ENCODE measurements at regions not wholly inside any gene's neighbourhood (a gene's known extent, or its start where the extent isn't known, plus 50 kb on each side); places are given as distances from the start of the nearest gene placed in this dataset.

- no peak for TF ChIP-seq EZH2 (IDR thresholded peaks at IDR 0.05)
- TF ChIP-seq, protein P1, sequence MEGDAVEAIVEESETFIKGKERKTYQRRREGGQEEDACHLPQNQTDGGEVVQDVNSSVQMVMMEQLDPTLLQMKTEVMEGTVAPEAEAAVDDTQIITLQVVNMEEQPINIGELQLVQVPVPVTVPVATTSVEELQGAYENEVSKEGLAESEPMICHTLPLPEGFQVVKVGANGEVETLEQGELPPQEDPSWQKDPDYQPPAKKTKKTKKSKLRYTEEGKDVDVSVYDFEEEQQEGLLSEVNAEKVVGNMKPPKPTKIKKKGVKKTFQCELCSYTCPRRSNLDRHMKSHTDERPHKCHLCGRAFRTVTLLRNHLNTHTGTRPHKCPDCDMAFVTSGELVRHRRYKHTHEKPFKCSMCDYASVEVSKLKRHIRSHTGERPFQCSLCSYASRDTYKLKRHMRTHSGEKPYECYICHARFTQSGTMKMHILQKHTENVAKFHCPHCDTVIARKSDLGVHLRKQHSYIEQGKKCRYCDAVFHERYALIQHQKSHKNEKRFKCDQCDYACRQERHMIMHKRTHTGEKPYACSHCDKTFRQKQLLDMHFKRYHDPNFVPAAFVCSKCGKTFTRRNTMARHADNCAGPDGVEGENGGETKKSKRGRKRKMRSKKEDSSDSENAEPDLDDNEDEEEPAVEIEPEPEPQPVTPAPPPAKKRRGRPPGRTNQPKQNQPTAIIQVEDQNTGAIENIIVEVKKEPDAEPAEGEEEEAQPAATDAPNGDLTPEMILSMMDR (IDR thresholded peaks at IDR 0.05) = no peak
- TF ChIP-seq EZH2phosphoT487 (IDR thresholded peaks at IDR 0.05) = no peak
These were observed 188.1 kb downstream of the MOXD1 start for GRCh38 chr6:132213191-132213590.

Measured in neural progenitor cell (in vitro differentiated cells).